KMS-11 (cell line): ENCODE measurements at regions not wholly inside any gene's neighbourhood (a gene's known extent, or its start where the extent isn't known, plus 50 kb on each side); places are given as distances from the start of the nearest gene placed in this dataset.
"Not testable (repeated sequence)": the region's sequence is repeated elsewhere in the genome, so short reads cannot be mapped to it uniquely, and the experiment has no call there.

Experiments used
- H2AFZ ChIP-seq: fragments of 200-600 bp; sonication (generic); 2 replicates; pipeline ENCODE4 v1.6.1; 2016; ENCODE audit warnings: antibody characterized with exemption, mixed run types, low read depth
- H3K27ac ChIP-seq: fragments of 200-600 bp; sonication (generic); 2 replicates; pipeline ENCODE4 v1.6.1; 2016; ENCODE audit warnings: mild to moderate bottlenecking, mixed run types
- H3K27me3 ChIP-seq: fragments of 200-600 bp; sonication (generic); 2 replicates; pipeline ENCODE4 v1.6.1; 2017; ENCODE audit warnings: mild to moderate bottlenecking, low read depth, mixed run types, moderate library complexity; ENCODE audit not compliant: insufficient read depth
- H3K36me3 ChIP-seq: fragments of 200-600 bp; sonication (generic); 2 replicates; pipeline ENCODE4 v1.6.1; 2017; ENCODE audit warnings: mild to moderate bottlenecking, mixed run types; ENCODE audit not compliant: insufficient read depth
- H3K4me1 ChIP-seq: fragments of 200-600 bp; sonication (generic); 2 replicates; pipeline ENCODE4 v1.6.1; 2016; ENCODE audit warnings: mild to moderate bottlenecking, low read depth, mixed run types; ENCODE audit not compliant: poor library complexity, severe bottlenecking
- H3K4me2 ChIP-seq: fragments of 200-600 bp; sonication (generic); 2 replicates; pipeline ENCODE4 v1.7.0; 2016; ENCODE audit warnings: mild to moderate bottlenecking, mixed run types
- H3K4me3 ChIP-seq: fragments of 200-600 bp; sonication (generic); IDR thresholded peaks from 2 replicates; pipeline ENCODE4 v1.6.1; 2017; ENCODE audit warnings: low read depth, low read length, mixed read lengths; ENCODE audit not compliant: insufficient read depth
- H3K79me2 ChIP-seq: fragments of 200-600 bp; sonication (generic); 2 replicates; pipeline ENCODE4 v1.6.1; 2016; ENCODE audit warnings: low read depth, mixed run types; ENCODE audit not compliant: insufficient read depth
- H3K9ac ChIP-seq: fragments of 200-600 bp; sonication (generic); 2 replicates; pipeline ENCODE4 v1.6.1; 2016; ENCODE audit warnings: mild to moderate bottlenecking, mixed run types
- H4K20me1 ChIP-seq: fragments of 200-600 bp; sonication (generic); 2 replicates; pipeline ENCODE4 v1.6.1; 2016; ENCODE audit warnings: mild to moderate bottlenecking, mixed run types; ENCODE audit not compliant: insufficient read depth
- CTCF ChIP-seq: fragments of 200-600 bp; sonication (generic); conservative IDR thresholded peaks from 2 replicates; pipeline ENCODE4 v1.6.1; 2017; ENCODE audit warnings: low read depth, mild to moderate bottlenecking, antibody characterized with exemption, low read length, moderate library complexity, mixed read lengths

GRCh38 chr13:44848920-44849676 is 140.2 kb downstream of the NUFIP1 start:
- H3K4me2 ChIP-seq: no peak overlapping the region
- no peak for TF ChIP-seq CTCF

GRCh38 chr13:44845281-44846058 is 143.8 kb downstream of the NUFIP1 start:
- not testable (repeated sequence) for H2AFZ ChIP-seq, H3K4me3 ChIP-seq, H3K79me2 ChIP-seq, H3K4me2 ChIP-seq, H3K27ac ChIP-seq, H3K27me3 ChIP-seq, H3K9ac ChIP-seq, H4K20me1 ChIP-seq, H3K4me1 ChIP-seq, H3K36me3 ChIP-seq

More at GRCh38 chr13:44848920-44849676, 140.2 kb downstream of the NUFIP1 start:
- no peak overlapping the region for H3K27ac ChIP-seq
- no peaks in the 10 kb centered on the region for H3K27me3 ChIP-seq
- no peak overlapping the region for H3K9ac ChIP-seq
- H3K79me2 ChIP-seq: no peaks in the 10 kb centered on the region
- no peaks in the 10 kb centered on the region for H3K4me1 ChIP-seq
- H3K36me3 ChIP-seq: no peaks in the 10 kb centered on the region
- H4K20me1 ChIP-seq: no peaks in the 10 kb centered on the region
- H3K4me3 ChIP-seq: no peak overlapping the region
- H2AFZ ChIP-seq: no peak overlapping the region

GRCh38 chr13:44844786-44845185 is 144.5 kb downstream of the NUFIP1 start:
- no peak for TF ChIP-seq CTCF
- H3K9ac ChIP-seq: no peak overlapping the region
- H3K4me1 ChIP-seq: no peaks in the 10 kb centered on the region
- H3K4me2 ChIP-seq: no peak overlapping the region
- H2AFZ ChIP-seq: no peak overlapping the region
- no peaks in the 10 kb centered on the region for H3K27me3 ChIP-seq
- H3K27ac ChIP-seq: no peak overlapping the region
- no peaks in the 10 kb centered on the region for H4K20me1 ChIP-seq
- no peaks in the 10 kb centered on the region for H3K79me2 ChIP-seq
- H3K36me3 ChIP-seq: no peaks in the 10 kb centered on the region
- H3K4me3 ChIP-seq: no peak overlapping the region

GRCh38 chr13:44843403-44843802 is 145.9 kb downstream of the NUFIP1 start:
- Histone ChIP-seq H2AFZ (no peak overlapping the region), H3K9ac (no peak overlapping the region), H3K27ac (no peak overlapping the region), H4K20me1 (no peaks in the 10 kb centered on the region), H3K36me3 (no peaks in the 10 kb centered on the region), H3K79me2 (no peaks in the 10 kb centered on the region), H3K27me3 (no peaks in the 10 kb centered on the region), H3K4me3 (no peak overlapping the region), H3K4me1 (no peaks in the 10 kb centered on the region), H3K4me2 (no peak overlapping the region)
- no peak for TF ChIP-seq CTCF

- no peak overlapping the region for H3K9ac ChIP-seq
- H2AFZ ChIP-seq: no peak overlapping the region
- H3K4me3 ChIP-seq: no peak overlapping the region
- no peaks in the 10 kb centered on the region for H3K27me3 ChIP-seq
- no peaks in the 10 kb centered on the region for H3K4me1 ChIP-seq
- H3K36me3 ChIP-seq: no peaks in the 10 kb centered on the region
- no peak overlapping the region for H3K4me2 ChIP-seq
- no peak for TF ChIP-seq CTCF
- H3K79me2 ChIP-seq: no peaks in the 10 kb centered on the region
- H4K20me1 ChIP-seq: no peaks in the 10 kb centered on the region
- no peak overlapping the region for H3K27ac ChIP-seq
These were observed 147.1 kb downstream of the NUFIP1 start for GRCh38 chr13:44842158-44842557.
